K562 (cell line): ENCODE measurements at regions not wholly inside any gene's neighbourhood (a gene's known extent, or its start where the extent isn't known, plus 50 kb on each side); places are given as distances from the start of the nearest gene placed in this dataset.
A peak's percentile ranks its signal among the peaks of the same experiment; 100 is the strongest.

Source experiments
- ATAC-seq: fragments of 200-7000 bp; cut with Tn5 transposase; 3 replicates; pipeline ENCODE4 v1.9.1; 2020; ENCODE audit warnings: moderate library complexity
- BruUV-seq: library from RNA; stranded (reverse); fragments of 400-500 nt; replicated peaks from 2 replicates; lab custom pipeline; 2021; lab: Mats Ljungman, UMichigan
- CTCF ChIA-PET: fragments of 300-600 bp; formaldehyde crosslinking; extraction: SDS; loops from one replicate; lab custom pipeline; 2021; ENCODE audit warnings: low intra/inter-chr PET ratio; lab: Yijun Ruan, JAX
- POLR2A ChIA-PET: fragments of 300-600, 350-650 bp; sonication (Branson Sonifier 250); formaldehyde crosslinking; extraction: SDS; loops from one replicate; lab custom pipeline; 2021; ENCODE audit warnings: antibody characterized with exemption, inconsistent platforms; lab: Yijun Ruan, JAX
- DNase-seq, 4 experiments: peaks; one replicate each; pipeline versions ENCODE4 v3.0.0 to v3.0.0-alpha.2; 2011 to 2018; ENCODE audit warnings: low spot score in 3 of 4, mixed read lengths in 3 of 4; ENCODE audit errors: extremely low read depth in 1 of 4
- FAIRE-seq: peaks from 2 replicates; lab custom pipeline; 2011; peaks lifted over from hg19 to GRCh38; lab: Jason Lieb, UNC
- H2AFZ ChIP-seq: 2 replicates; pipeline ENCODE4 v1.6.0; 2011; ENCODE audit warnings: low read depth, low read length, control low read depth, inconsistent platforms
- H3K27ac ChIP-seq: fragments of 200-600 bp; 3 replicates; pipeline ENCODE4 v1.8.0; 2011; ENCODE audit warnings: low read depth, mild to moderate bottlenecking, control low read depth, inconsistent platforms, low read length, moderate library complexity, mixed read lengths; ENCODE audit errors: extremely low read depth
- H3K27me3 ChIP-seq, 2 experiments: fragments of 300-600 bp in 1 of 2; 2 replicates in 1 of 2; 3 replicates in 1 of 2; pipeline versions ENCODE4 v1.6.0 to v1.8.0; 2011; ENCODE audit warnings: inconsistent platforms in 2 of 2, low read length in 2 of 2, mild to moderate bottlenecking in 1 of 2, mixed read lengths in 1 of 2, moderate library complexity in 1 of 2; ENCODE audit not compliant: control insufficient read depth in 2 of 2, insufficient read depth in 2 of 2
- H3K36me3 ChIP-seq: fragments of 300-600 bp; 3 replicates; pipeline ENCODE4 v1.8.0; 2011; ENCODE audit warnings: mild to moderate bottlenecking, low read length, inconsistent platforms; ENCODE audit not compliant: control insufficient read depth, insufficient read depth
- H3K4me1 ChIP-seq, 2 experiments: fragments of 200-600 bp in 1 of 2; replicated peaks in 1 of 2; 2 replicates in 1 of 2; 3 replicates in 1 of 2; pipeline versions ENCODE4 v1.5.1 to v1.8.0; 2011; ENCODE audit warnings: inconsistent platforms in 2 of 2, low read length in 2 of 2, mild to moderate bottlenecking in 1 of 2, mixed read lengths in 1 of 2, moderate library complexity in 1 of 2; ENCODE audit not compliant: control insufficient read depth in 2 of 2, insufficient read depth in 2 of 2
- H3K4me2 ChIP-seq: 2 replicates; pipeline ENCODE4 v1.6.1; 2011; ENCODE audit warnings: low read length, control low read depth, inconsistent platforms, mixed read lengths; ENCODE audit not compliant: insufficient read depth
- H3K4me3 ChIP-seq: fragments of 200-600 bp; sonication (generic), shearing (Covaris generic); 2 replicates; pipeline ENCODE4 v1.5.1; 2016; ENCODE audit warnings: control low read depth, inconsistent platforms
- H3K79me2 ChIP-seq: fragments of 200-600 bp; 3 replicates; pipeline ENCODE4 v1.8.0; 2011; ENCODE audit warnings: low read length, inconsistent platforms; ENCODE audit not compliant: control insufficient read depth, insufficient read depth
- H3K9ac ChIP-seq, 2 experiments: 2 replicates each; pipeline versions ENCODE4 v1.6.0 to v1.6.1; 2011; ENCODE audit warnings: low read depth in 2 of 2, low read length in 2 of 2, control low read depth in 1 of 2, inconsistent platforms in 1 of 2, mild to moderate bottlenecking in 1 of 2, mixed read lengths in 1 of 2; ENCODE audit not compliant: insufficient read depth in 1 of 2
- H3K9me1 ChIP-seq: one replicate; pipeline ENCODE4 v1.6.0; 2011; ENCODE audit warnings: inconsistent platforms, mild to moderate bottlenecking, low read length, moderate library complexity; ENCODE audit not compliant: control insufficient read depth, insufficient read depth
- H3K9me3 ChIP-seq: replicated peaks from 2 replicates; pipeline ENCODE4 v1.5.1; 2011; ENCODE audit warnings: low read depth, low read length, inconsistent platforms; ENCODE audit not compliant: control insufficient read depth, insufficient read depth
- H4K20me1 ChIP-seq: replicated peaks from 2 replicates; pipeline ENCODE4 v1.6.1; 2011; ENCODE audit warnings: low read length, inconsistent platforms, mixed read lengths; ENCODE audit not compliant: control insufficient read depth, insufficient read depth
- ATF7 ChIP-seq: fragments of 450-650 bp; IDR thresholded peaks from 2 replicates; pipeline ENCODE4 v1.7.1; 2014; ENCODE audit warnings: mild to moderate bottlenecking, moderate library complexity
- C11orf30 ChIP-seq: fragments of 450-650 bp; IDR thresholded peaks from 2 replicates; pipeline ENCODE4 v1.6.1; 2016; ENCODE audit warnings: low read depth, mild to moderate bottlenecking
- FOSL1 ChIP-seq: fragments of 200-800 bp; sonication (Bioruptor generic); conservative IDR thresholded peaks from 2 replicates; pipeline ENCODE4 v1.6.1; 2016; ENCODE audit warnings: missing genetic modification characterization, missing compliant biosample characterization
- GATAD2A ChIP-seq: fragments of 450-650 bp; IDR thresholded peaks from 2 replicates; pipeline ENCODE4 v1.6.1; 2017
- ILK ChIP-seq: fragments of 450-650 bp; IDR thresholded peaks from 2 replicates; pipeline ENCODE4 v1.6.1; 2016; ENCODE audit warnings: missing genetic modification characterization, low read depth, mild to moderate bottlenecking, missing compliant biosample characterization, moderate library complexity, borderline replicate concordance
- JUND ChIP-seq, 2 experiments: IDR thresholded peaks; 2 replicates in 1 of 2; 3 replicates in 1 of 2; pipeline ENCODE4 v1.6.1; 2011; ENCODE audit warnings: borderline replicate concordance in 2 of 2, low read depth in 2 of 2, low read length in 2 of 2, improper control_type of control experiment in 1 of 2, missing biosample characterization in 1 of 2, missing genetic modification characterization in 1 of 2, missing genetic modification reagents in 1 of 2
- KLF16 ChIP-seq: IDR thresholded peaks from 2 replicates; pipeline ENCODE4 v1.6.1; 2016; ENCODE audit warnings: antibody characterized with exemption
- MAFK ChIP-seq: IDR thresholded peaks from 2 replicates; pipeline ENCODE4 v1.6.1; 2011; ENCODE audit warnings: low read length, improper control_type of control experiment
- MEIS2 ChIP-seq: fragments of 450-650 bp; IDR thresholded peaks from 2 replicates; pipeline ENCODE4 v1.6.1; 2014; ENCODE audit warnings: mild to moderate bottlenecking; ENCODE audit not compliant: partially characterized antibody
- NFE2 ChIP-seq: IDR thresholded peaks from 2 replicates; pipeline ENCODE4 v1.6.1; 2014; ENCODE audit warnings: antibody characterized with exemption, low read depth
- NFYB ChIP-seq: IDR thresholded peaks from 2 replicates; pipeline ENCODE4 v1.6.1; 2011; ENCODE audit warnings: mild to moderate bottlenecking, moderate library complexity; ENCODE audit not compliant: insufficient read length; ENCODE audit errors: extremely low read depth
- SMC3 ChIP-seq: conservative IDR thresholded peaks from 2 replicates; pipeline ENCODE4 v1.6.1; 2011; ENCODE audit warnings: low read depth, low read length, improper control_type of control experiment; ENCODE audit not compliant: insufficient read depth
- TRIM24 ChIP-seq, 2 experiments: fragments of 450-650 bp; IDR thresholded peaks; 2 replicates each; pipeline ENCODE4 v1.6.1; 2016
- ZNF316 ChIP-seq: fragments of 450-650 bp; IDR thresholded peaks from 2 replicates; pipeline ENCODE4 v1.6.1; 2016
- WGBS: fragments of 100-300 bp; shearing (Covaris generic); methylation state at CpG from one replicate; pipeline ENCODE4 v1.1.6; 2016; ENCODE audit warnings: low coverage, mixed read lengths; ENCODE audit not compliant: insufficient coverage; ENCODE audit errors: missing lambda C conversion rate; 5-methylcytosine and 5-hydroxymethylcytosine counted together
- in situ Hi-C: fragments of 300-500 bp; cut with MboI; formaldehyde crosslinking; loops from 4 replicates; pipeline ENCODE4 v1.15.0; 2018; ENCODE audit warnings: inconsistent platforms, mixed read lengths
- intact Hi-C: fragments of 100-400 bp; cut with micrococcal nuclease; formaldehyde crosslinking; loops from 2 replicates; pipeline ENCODE4 v1.14.2; 2022
- TF ChIP-seq, protein P1 (sequence below): fragments of 450-650 bp; IDR thresholded peaks from 2 replicates; pipeline ENCODE4 v1.6.1; 2014; ENCODE audit warnings: low read depth, mild to moderate bottlenecking, moderate library complexity, borderline replicate concordance
- TF ChIP-seq, protein P2 (sequence below): IDR thresholded peaks from 2 replicates; pipeline ENCODE4 v1.6.1; 2012; ENCODE audit warnings: low read depth, low read length, improper control_type of control experiment, borderline replicate concordance
- TF ChIP-seq, protein P3 (sequence below): sonication (generic); IDR thresholded peaks from 2 replicates; pipeline ENCODE4 v1.6.1; 2016
- TF ChIP-seq, protein P4 (sequence below), 2 experiments: fragments of 450-650 bp in 1 of 2; sonication (generic) in 1 of 2; formaldehyde crosslinking in 1 of 2; IDR thresholded peaks in 1 of 2; conservative IDR thresholded peaks in 1 of 2; 2 replicates each; pipeline versions ENCODE4 v1.6.1 to v1.8.1; 2016 to 2023; ENCODE audit warnings: mild to moderate bottlenecking in 2 of 2, moderate library complexity in 2 of 2, inconsistent platforms in 1 of 2, missing genetic modification reagents in 1 of 2

DNA sequence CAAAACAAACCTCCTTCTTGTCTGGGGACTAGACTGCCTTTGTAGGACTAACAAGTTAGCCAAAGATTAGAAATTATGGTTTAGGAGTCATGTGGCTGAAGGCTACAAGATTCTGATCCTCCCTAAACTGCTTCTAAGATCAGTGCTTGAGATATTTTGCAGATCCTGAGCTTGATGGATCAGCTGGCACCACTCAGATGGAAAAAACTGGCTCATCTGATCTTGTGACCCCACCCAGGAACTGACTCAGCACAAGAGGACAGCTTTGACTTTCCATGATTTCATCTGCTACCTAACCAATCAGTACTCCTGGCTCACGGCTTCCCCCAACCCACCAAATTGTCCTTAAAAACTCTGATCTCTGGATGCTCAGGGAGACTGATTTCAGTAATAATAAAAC lies 271.5 kb upstream of the TAC1 start:
- no peak for FAIRE-seq
- intact Hi-C loops, result no loop called here
- Histone ChIP-seq H3K27me3 (no peaks in the 10 kb centered on the region), H3K9me3 (no peaks in the 10 kb centered on the region), H4K20me1 (no peaks in the 10 kb centered on the region), H3K36me3 (no peaks in the 10 kb centered on the region), H2AFZ (no peak overlapping the region), H3K4me3 (no peak overlapping the region), H3K4me1 (no peaks in the 10 kb centered on the region), H3K9me1 (no peaks in the 10 kb centered on the region), H3K4me2 (no peak overlapping the region), H3K79me2 (no peaks in the 10 kb centered on the region), H3K27ac (no peak overlapping the region), H3K9ac (no peak overlapping the region)
- 0% methylated on average over 1 of the region's 1 CpG for WGBS
- DNase-seq, result peak in 1 of 4 experiments; percentile 7
- CTCF ChIA-PET, result no interaction called here
- POLR2A ChIA-PET, result no interaction called here
- ATAC-seq, result 0 out of 3 replicates have a peak, but pooled peaks have one; percentile 27
- in situ Hi-C loops, result no loop called here
- BruUV-seq, result no TSS peak
- TF ChIP-seq GATAD2A, result no peak
- no peak for TF ChIP-seq ILK (tag)
- peak; percentile 52 for TF ChIP-seq C11orf30
- TF ChIP-seq MAFK, result peak; percentile 8; the same call in 1 of the 2 replicates
- TF ChIP-seq, protein P1, sequence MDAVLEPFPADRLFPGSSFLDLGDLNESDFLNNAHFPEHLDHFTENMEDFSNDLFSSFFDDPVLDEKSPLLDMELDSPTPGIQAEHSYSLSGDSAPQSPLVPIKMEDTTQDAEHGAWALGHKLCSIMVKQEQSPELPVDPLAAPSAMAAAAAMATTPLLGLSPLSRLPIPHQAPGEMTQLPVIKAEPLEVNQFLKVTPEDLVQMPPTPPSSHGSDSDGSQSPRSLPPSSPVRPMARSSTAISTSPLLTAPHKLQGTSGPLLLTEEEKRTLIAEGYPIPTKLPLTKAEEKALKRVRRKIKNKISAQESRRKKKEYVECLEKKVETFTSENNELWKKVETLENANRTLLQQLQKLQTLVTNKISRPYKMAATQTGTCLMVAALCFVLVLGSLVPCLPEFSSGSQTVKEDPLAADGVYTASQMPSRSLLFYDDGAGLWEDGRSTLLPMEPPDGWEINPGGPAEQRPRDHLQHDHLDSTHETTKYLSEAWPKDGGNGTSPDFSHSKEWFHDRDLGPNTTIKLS, result no peak
- 0 out of 2 replicates have a peak, but pooled peaks have one; percentile 15 for TF ChIP-seq KLF16
- TF ChIP-seq NFE2, result peak; percentile 64
- TF ChIP-seq FOSL1 (tag), result peak; percentile 73
- TF ChIP-seq, protein P2, sequence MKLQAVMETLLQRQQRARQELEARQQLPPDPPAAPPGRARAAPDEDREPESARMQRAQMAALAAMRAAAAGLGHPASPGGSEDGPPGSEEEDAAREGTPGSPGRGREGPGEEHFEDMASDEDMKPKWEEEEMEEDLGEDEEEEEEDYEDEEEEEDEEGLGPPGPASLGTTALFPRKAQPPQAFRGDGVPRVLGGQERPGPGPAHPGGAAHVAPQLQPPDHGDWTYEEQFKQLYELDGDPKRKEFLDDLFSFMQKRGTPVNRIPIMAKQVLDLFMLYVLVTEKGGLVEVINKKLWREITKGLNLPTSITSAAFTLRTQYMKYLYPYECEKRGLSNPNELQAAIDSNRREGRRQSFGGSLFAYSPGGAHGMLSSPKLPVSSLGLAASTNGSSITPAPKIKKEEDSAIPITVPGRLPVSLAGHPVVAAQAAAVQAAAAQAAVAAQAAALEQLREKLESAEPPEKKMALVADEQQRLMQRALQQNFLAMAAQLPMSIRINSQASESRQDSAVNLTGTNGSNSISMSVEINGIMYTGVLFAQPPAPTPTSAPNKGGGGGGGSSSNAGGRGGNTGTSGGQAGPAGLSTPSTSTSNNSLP, result no peak
- peak; percentile 58; the same call in 1 of the 2 replicates for TF ChIP-seq JUND (IDR thresholded peaks at IDR 0.05; ENCODE audit: borderline replicate concordance, low read depth, low read length)
- TF ChIP-seq JUND (tag; IDR thresholded peaks at IDR 0.05; ENCODE audit: borderline replicate concordance, low read depth, low read length), result peak; percentile 24; the same call in 1 of the 3 replicates
- peak in 1 of 2 experiments; percentile 28; a peak in 1 of 4 replicates for TF ChIP-seq TRIM24 (IDR thresholded peaks at IDR 0.05)
- no peak for TF ChIP-seq SMC3
- TF ChIP-seq, protein P3, sequence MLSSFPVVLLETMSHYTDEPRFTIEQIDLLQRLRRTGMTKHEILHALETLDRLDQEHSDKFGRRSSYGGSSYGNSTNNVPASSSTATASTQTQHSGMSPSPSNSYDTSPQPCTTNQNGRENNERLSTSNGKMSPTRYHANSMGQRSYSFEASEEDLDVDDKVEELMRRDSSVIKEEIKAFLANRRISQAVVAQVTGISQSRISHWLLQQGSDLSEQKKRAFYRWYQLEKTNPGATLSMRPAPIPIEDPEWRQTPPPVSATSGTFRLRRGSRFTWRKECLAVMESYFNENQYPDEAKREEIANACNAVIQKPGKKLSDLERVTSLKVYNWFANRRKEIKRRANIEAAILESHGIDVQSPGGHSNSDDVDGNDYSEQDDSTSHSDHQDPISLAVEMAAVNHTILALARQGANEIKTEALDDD, result peak; percentile 66; the same call in 1 of the 2 replicates
- TF ChIP-seq ZNF316, result peak; percentile 53
- TF ChIP-seq, protein P4, sequence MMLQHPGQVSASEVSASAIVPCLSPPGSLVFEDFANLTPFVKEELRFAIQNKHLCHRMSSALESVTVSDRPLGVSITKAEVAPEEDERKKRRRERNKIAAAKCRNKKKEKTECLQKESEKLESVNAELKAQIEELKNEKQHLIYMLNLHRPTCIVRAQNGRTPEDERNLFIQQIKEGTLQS (IDR thresholded peaks at IDR 0.05), result peak; percentile 59
- TF ChIP-seq, protein P4 (CRISPR knock-in tag; conservative IDR thresholded peaks at IDR 0.05), result no peak
- peak; percentile 7 for TF ChIP-seq NFYB
- TF ChIP-seq MEIS2, result peak; percentile 12
- TF ChIP-seq ATF7, result peak; percentile 23; the same call in 1 of the 2 replicates
